ENCODE measurements at regions not wholly inside any gene's neighbourhood (a gene's known extent, or its start where the extent isn't known, plus 50 kb on each side); places are given as distances from the start of the nearest gene placed in this dataset.

GRCh38 chr13:73336773-73337172 lies 278.0 kb downstream of the KLF5 start:
- Histone ChIP-seq H3K36me3 (no peaks in the 10 kb centered on the region), H3K4me1 (no peaks in the 10 kb centered on the region), H3K4me3 (no peak overlapping the region), H3K27me3 (no peaks in the 10 kb centered on the region), H3K9me3 (no peaks in the 10 kb centered on the region), H3K27ac (no peak overlapping the region)
- intact Hi-C loops (cut with DNase I; ENCODE audit: low total_unique reads), result no loop called here
- no peak for DNase-seq
- TF ChIP-seq CTCF (IDR thresholded peaks at IDR 0.05), result no peak

GRCh38 chr13:73335944-73336343 lies 277.1 kb downstream of the KLF5 start:
- Histone ChIP-seq H3K27ac (no peak overlapping the region), H3K4me1 (no peaks in the 10 kb centered on the region), H3K9me3 (no peaks in the 10 kb centered on the region), H3K4me3 (no peak overlapping the region), H3K36me3 (no peaks in the 10 kb centered on the region), H3K27me3 (no peaks in the 10 kb centered on the region)
- intact Hi-C loops (cut with DNase I; ENCODE audit: low total_unique reads), result no loop called here
- no peak for DNase-seq
- TF ChIP-seq CTCF (IDR thresholded peaks at IDR 0.05), result no peak

GRCh38 chr13:73335210-73335609 lies 276.4 kb downstream of the KLF5 start:
- Histone ChIP-seq H3K4me3 (no peak overlapping the region), H3K9me3 (no peaks in the 10 kb centered on the region), H3K27ac (no peak overlapping the region), H3K4me1 (no peaks in the 10 kb centered on the region), H3K36me3 (no peaks in the 10 kb centered on the region), H3K27me3 (no peaks in the 10 kb centered on the region)
- no peak for DNase-seq
- TF ChIP-seq CTCF (IDR thresholded peaks at IDR 0.05), result no peak
- intact Hi-C loops (cut with DNase I; ENCODE audit: low total_unique reads), result no loop called here

GRCh38 chr13:73334445-73334844 lies 275.6 kb downstream of the KLF5 start:
- no peak for DNase-seq
- H3K4me3 ChIP-seq, result no peak overlapping the region
- no peak for TF ChIP-seq CTCF (IDR thresholded peaks at IDR 0.05)
- no peaks in the 10 kb centered on the region for H3K9me3 ChIP-seq
- H3K36me3 ChIP-seq, result no peaks in the 10 kb centered on the region
- intact Hi-C loops (cut with DNase I; ENCODE audit: low total_unique reads), result no loop called here
- H3K4me1 ChIP-seq, result no peaks in the 10 kb centered on the region
- H3K27me3 ChIP-seq, result no peaks in the 10 kb centered on the region
- H3K27ac ChIP-seq, result no peak overlapping the region

GRCh38 chr13:73331556-73331955 lies 272.8 kb downstream of the KLF5 start:
- no peak for DNase-seq
- Histone ChIP-seq H3K27me3 (no peaks in the 10 kb centered on the region), H3K27ac (no peak overlapping the region), H3K4me3 (no peak overlapping the region), H3K4me1 (no peaks in the 10 kb centered on the region), H3K36me3 (no peaks in the 10 kb centered on the region), H3K9me3 (no peaks in the 10 kb centered on the region)
- TF ChIP-seq CTCF (IDR thresholded peaks at IDR 0.05), result no peak
- intact Hi-C loops (cut with DNase I; ENCODE audit: low total_unique reads), result no loop called here

- H3K4me3 ChIP-seq, result no peak overlapping the region
- no peaks in the 10 kb centered on the region for H3K36me3 ChIP-seq
- no peak for TF ChIP-seq CTCF (IDR thresholded peaks at IDR 0.05)
- no peak overlapping the region for H3K27ac ChIP-seq
- H3K9me3 ChIP-seq, result no peaks in the 10 kb centered on the region
- intact Hi-C loops (cut with DNase I; ENCODE audit: low total_unique reads), result no loop called here
- no peak for DNase-seq
- H3K27me3 ChIP-seq, result no peaks in the 10 kb centered on the region
- H3K4me1 ChIP-seq, result no peaks in the 10 kb centered on the region
These were observed 270.6 kb downstream of the KLF5 start for GRCh38 chr13:73329355-73329754.

Data from tibial artery (tissue), 4 donors.